ENCODE measurements at regions not wholly inside any gene's neighbourhood (a gene's known extent, or its start where the extent isn't known, plus 50 kb on each side); places are given as distances from the start of the nearest gene placed in this dataset.

GRCh38 chr11:131074573-131074972, 158.3 kb upstream of the SNX19 start:
- TF ChIP-seq CTCF (IDR thresholded peaks at IDR 0.05): no peak

GRCh38 chr11:131077340-131077739, 161.1 kb upstream of the SNX19 start:
- no peak for TF ChIP-seq CTCF (IDR thresholded peaks at IDR 0.05)

GRCh38 chr11:131079036-131079435, 162.8 kb upstream of the SNX19 start:
- TF ChIP-seq CTCF (IDR thresholded peaks at IDR 0.05): no peak

GRCh38 chr11:131089727-131090245, 173.5 kb upstream of the SNX19 start:
- no peak for TF ChIP-seq CTCF (IDR thresholded peaks at IDR 0.05)

- no peak for TF ChIP-seq CTCF (IDR thresholded peaks at IDR 0.05)
Measured at GRCh38 chr11:131092469-131092868, 176.2 kb upstream of the SNX19 start.

GRCh38 chr11:131094827-131095226, 178.5 kb upstream of the SNX19 start:
- no peak for TF ChIP-seq CTCF (IDR thresholded peaks at IDR 0.05)

- TF ChIP-seq CTCF (IDR thresholded peaks at IDR 0.05): no peak
Measured at GRCh38 chr11:131095511-131096185, 179.4 kb upstream of the SNX19 start.

GRCh38 chr11:131099013-131099412, 182.7 kb upstream of the SNX19 start:
- no peak for TF ChIP-seq CTCF (IDR thresholded peaks at IDR 0.05)
